Endothelial cell of umbilical vein (primary cell): ENCODE measurements at regions not wholly inside any gene's neighbourhood (a gene's known extent, or its start where the extent isn't known, plus 50 kb on each side); places are given as distances from the start of the nearest gene placed in this dataset.

Experiments
- POLR2AphosphoS5 ChIP-seq: IDR thresholded peaks from 2 replicates; pipeline ENCODE4 v1.6.1; 2012; ENCODE audit warnings: low read depth, mild to moderate bottlenecking, control low read depth, low read length, moderate library complexity; ENCODE audit not compliant: insufficient read depth
- TF ChIP-seq, protein P1 (sequence below), 2 donors: IDR thresholded peaks; 1 replicate in 1 of 2; 2 replicates in 1 of 2; pipeline ENCODE4 v1.5.1; 2011; ENCODE audit warnings: low read length in 2 of 2, mild to moderate bottlenecking in 2 of 2, moderate library complexity in 2 of 2, control low read depth in 1 of 2, inconsistent platforms in 1 of 2, low read depth in 1 of 2; ENCODE audit not compliant: insufficient read depth in 1 of 2; ENCODE audit errors: extremely low read depth in 1 of 2

DNA sequence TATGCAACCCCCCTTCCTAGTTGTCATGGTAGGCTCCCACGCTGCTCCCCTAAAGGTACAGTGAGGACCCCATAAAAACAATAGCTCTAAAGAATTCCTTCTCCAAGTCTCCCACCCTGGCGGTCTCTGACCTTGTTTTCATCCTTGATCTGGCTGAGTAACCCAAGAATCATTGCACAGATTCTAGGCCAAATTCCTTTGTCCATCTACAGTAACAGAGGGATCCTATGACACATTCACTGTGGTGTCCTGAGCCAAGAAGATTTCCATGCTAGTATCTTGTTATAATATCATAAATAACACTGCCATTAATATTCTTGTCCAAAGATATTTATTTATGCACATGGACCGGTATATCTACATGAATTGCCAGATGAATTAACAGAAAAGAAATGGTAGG, 240.2 kb downstream of the CYP26B1 start:
- TF ChIP-seq, protein P1, sequence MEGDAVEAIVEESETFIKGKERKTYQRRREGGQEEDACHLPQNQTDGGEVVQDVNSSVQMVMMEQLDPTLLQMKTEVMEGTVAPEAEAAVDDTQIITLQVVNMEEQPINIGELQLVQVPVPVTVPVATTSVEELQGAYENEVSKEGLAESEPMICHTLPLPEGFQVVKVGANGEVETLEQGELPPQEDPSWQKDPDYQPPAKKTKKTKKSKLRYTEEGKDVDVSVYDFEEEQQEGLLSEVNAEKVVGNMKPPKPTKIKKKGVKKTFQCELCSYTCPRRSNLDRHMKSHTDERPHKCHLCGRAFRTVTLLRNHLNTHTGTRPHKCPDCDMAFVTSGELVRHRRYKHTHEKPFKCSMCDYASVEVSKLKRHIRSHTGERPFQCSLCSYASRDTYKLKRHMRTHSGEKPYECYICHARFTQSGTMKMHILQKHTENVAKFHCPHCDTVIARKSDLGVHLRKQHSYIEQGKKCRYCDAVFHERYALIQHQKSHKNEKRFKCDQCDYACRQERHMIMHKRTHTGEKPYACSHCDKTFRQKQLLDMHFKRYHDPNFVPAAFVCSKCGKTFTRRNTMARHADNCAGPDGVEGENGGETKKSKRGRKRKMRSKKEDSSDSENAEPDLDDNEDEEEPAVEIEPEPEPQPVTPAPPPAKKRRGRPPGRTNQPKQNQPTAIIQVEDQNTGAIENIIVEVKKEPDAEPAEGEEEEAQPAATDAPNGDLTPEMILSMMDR (IDR thresholded peaks at IDR 0.05; ENCODE audit: extremely low read depth in 1 of 2, insufficient read depth in 1 of 2, low read depth in 1 of 2, low read length in 2 of 2), result no peak
- TF ChIP-seq POLR2AphosphoS5, result no peak
